ENCODE measurements at regions not wholly inside any gene's neighbourhood (a gene's known extent, or its start where the extent isn't known, plus 50 kb on each side); places are given as distances from the start of the nearest gene placed in this dataset.

DNA sequence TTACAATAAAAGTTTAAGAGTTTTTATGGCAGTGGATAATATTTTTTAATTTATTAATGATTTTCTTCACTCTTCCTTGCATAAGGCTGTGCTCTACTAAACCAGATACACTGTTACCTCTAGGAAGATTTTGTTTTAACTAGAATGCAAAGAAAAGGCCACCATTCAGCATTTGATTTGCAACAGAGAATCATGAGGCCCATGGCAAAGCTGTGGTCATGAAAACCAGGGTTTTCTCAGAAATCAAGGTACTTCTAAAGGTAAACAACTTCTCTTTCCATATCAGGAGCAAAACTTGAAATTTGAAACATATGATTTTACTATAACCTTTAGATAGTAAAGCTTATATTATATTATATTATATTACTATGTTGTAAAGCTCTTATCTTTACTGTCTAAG lies 94.4 kb downstream of the FAM76B start:
- no peaks in the 10 kb centered on the region for H3K9me1 ChIP-seq (ENCODE audit: insufficient read depth, low read length)
- BruUV-seq (replicated peaks): no TSS peak
- H3K4me2 ChIP-seq (ENCODE audit: low read depth, low read length): no peak overlapping the region
- H4K8ac ChIP-seq (ENCODE audit: low read depth in 2 of 2, low read length in 2 of 2): no peak overlapping the region
- intact Hi-C loops (cut with micrococcal nuclease) (no loop called here), in situ Hi-C loops (cut with MboI; ENCODE audit: low sequenced_read_pairs) (no loop called here), dilution Hi-C loops (cut with HindIII; ENCODE audit: low sequenced_read_pairs, unreplicated experiment) (no loop called here)
- H3K9ac ChIP-seq (ENCODE audit: low read depth, low read length): no peak overlapping the region
- no peak overlapping the region for H2AK9ac ChIP-seq (replicated peaks; ENCODE audit: low read depth, low read length, poor library complexity)
- peaks cover 11% of the 10 kb centered on the region for H3K4me1 ChIP-seq (ENCODE audit: control insufficient read depth, insufficient read depth, low read length)
- H3K9me3 ChIP-seq (ENCODE audit: control insufficient read depth, insufficient read depth, low read length): no peaks in the 10 kb centered on the region
- H4K91ac ChIP-seq (ENCODE audit: insufficient read depth, low read depth, low read length): no peak overlapping the region
- H3K14ac ChIP-seq (replicated peaks; ENCODE audit: low read depth, low read length): no peak overlapping the region
- TF ChIP-seq RAD21 (IDR thresholded peaks at IDR 0.05; ENCODE audit: low read length) (no peak), SMC3 (IDR thresholded peaks at IDR 0.05; ENCODE audit: low read depth, low read length) (no peak), CHD1 (IDR thresholded peaks at IDR 0.05; ENCODE audit: low read depth, low read length) (no peak), MAFK (IDR thresholded peaks at IDR 0.05; ENCODE audit: low read depth, low read length) (no peak), MAZ (IDR thresholded peaks at IDR 0.05; ENCODE audit: borderline replicate concordance, low read depth, low read length) (no peak), FOS (IDR thresholded peaks at IDR 0.05; ENCODE audit: low read depth, low read length) (no peak), POLR2A (IDR thresholded peaks at IDR 0.05; ENCODE audit: low read depth, low read length) (no peak), RFX5 (IDR thresholded peaks at IDR 0.05; ENCODE audit: low read depth, low read length) (no peak), RCOR1 (IDR thresholded peaks at IDR 0.05; ENCODE audit: insufficient replicate concordance, low read length) (no peak)
- TF ChIP-seq, protein P1, sequence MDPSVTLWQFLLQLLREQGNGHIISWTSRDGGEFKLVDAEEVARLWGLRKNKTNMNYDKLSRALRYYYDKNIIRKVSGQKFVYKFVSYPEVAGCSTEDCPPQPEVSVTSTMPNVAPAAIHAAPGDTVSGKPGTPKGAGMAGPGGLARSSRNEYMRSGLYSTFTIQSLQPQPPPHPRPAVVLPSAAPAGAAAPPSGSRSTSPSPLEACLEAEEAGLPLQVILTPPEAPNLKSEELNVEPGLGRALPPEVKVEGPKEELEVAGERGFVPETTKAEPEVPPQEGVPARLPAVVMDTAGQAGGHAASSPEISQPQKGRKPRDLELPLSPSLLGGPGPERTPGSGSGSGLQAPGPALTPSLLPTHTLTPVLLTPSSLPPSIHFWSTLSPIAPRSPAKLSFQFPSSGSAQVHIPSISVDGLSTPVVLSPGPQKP (IDR thresholded peaks at IDR 0.05; ENCODE audit: borderline replicate concordance, low read depth, low read length): no peak
- TF ChIP-seq, protein P2, sequence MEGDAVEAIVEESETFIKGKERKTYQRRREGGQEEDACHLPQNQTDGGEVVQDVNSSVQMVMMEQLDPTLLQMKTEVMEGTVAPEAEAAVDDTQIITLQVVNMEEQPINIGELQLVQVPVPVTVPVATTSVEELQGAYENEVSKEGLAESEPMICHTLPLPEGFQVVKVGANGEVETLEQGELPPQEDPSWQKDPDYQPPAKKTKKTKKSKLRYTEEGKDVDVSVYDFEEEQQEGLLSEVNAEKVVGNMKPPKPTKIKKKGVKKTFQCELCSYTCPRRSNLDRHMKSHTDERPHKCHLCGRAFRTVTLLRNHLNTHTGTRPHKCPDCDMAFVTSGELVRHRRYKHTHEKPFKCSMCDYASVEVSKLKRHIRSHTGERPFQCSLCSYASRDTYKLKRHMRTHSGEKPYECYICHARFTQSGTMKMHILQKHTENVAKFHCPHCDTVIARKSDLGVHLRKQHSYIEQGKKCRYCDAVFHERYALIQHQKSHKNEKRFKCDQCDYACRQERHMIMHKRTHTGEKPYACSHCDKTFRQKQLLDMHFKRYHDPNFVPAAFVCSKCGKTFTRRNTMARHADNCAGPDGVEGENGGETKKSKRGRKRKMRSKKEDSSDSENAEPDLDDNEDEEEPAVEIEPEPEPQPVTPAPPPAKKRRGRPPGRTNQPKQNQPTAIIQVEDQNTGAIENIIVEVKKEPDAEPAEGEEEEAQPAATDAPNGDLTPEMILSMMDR (conservative IDR thresholded peaks at IDR 0.05; ENCODE audit: low read depth, low read length): no peak
- TF ChIP-seq, protein P3, sequence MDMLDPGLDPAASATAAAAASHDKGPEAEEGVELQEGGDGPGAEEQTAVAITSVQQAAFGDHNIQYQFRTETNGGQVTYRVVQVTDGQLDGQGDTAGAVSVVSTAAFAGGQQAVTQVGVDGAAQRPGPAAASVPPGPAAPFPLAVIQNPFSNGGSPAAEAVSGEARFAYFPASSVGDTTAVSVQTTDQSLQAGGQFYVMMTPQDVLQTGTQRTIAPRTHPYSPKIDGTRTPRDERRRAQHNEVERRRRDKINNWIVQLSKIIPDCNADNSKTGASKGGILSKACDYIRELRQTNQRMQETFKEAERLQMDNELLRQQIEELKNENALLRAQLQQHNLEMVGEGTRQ (IDR thresholded peaks at IDR 0.05; ENCODE audit: low read depth, low read length): no peak
- no peak overlapping the region for H2BK15ac ChIP-seq (ENCODE audit: low read depth, low read length)
- no peak overlapping the region for H3K56ac ChIP-seq (ENCODE audit: extremely low read depth, insufficient read depth, low read length)
- H2BK120ac ChIP-seq (ENCODE audit: low read depth, low read length): no peak overlapping the region
- no peaks in the 10 kb centered on the region for H3K79me1 ChIP-seq (ENCODE audit: low read depth in 1 of 2, low read length in 2 of 2)
- no peak overlapping the region for H4K5ac ChIP-seq (ENCODE audit: low read depth, low read length)
- H3K36me3 ChIP-seq (ENCODE audit: control insufficient read depth, insufficient read depth, low read length): no peaks in the 10 kb centered on the region
- ChIA-PET POLR2A (ENCODE audit: unreplicated experiment) (no interaction called here), CTCF (interaction anchor here (0.6 to 1.9 kb wide), 2 partner anchors 10 to 100 kb away, joined by 3 to 6 read pairs; no protein-coding TSS in a partner anchor)
- H3K27ac ChIP-seq (ENCODE audit: insufficient read depth, low read length): no peak overlapping the region
- no peak overlapping the region for H2BK5ac ChIP-seq (ENCODE audit: low read depth, low read length, poor library complexity, severe bottlenecking)
- H4K20me1 ChIP-seq (ENCODE audit: insufficient read depth, low read length): no peaks in the 10 kb centered on the region
- no peak overlapping the region for H2BK20ac ChIP-seq (ENCODE audit: low read depth, low read length)
- H2AFZ ChIP-seq (replicated peaks; ENCODE audit: low read length, poor library complexity): no peak overlapping the region
- H3K18ac ChIP-seq (ENCODE audit: low read depth, low read length): no peak overlapping the region
- no peaks in the 10 kb centered on the region for H3K27me3 ChIP-seq (ENCODE audit: control insufficient read depth, insufficient read depth, low read length)
- H2AK5ac ChIP-seq (ENCODE audit: low read depth, low read length): no peak overlapping the region
- H3K23ac ChIP-seq (ENCODE audit: low read depth, low read length): no peak overlapping the region
- no peak for DNase-seq
- H3K4ac ChIP-seq (ENCODE audit: low read depth, low read length): no peak overlapping the region
- ATAC-seq (ENCODE audit: low read depth): no peak
- H3K4me3 ChIP-seq (ENCODE audit: insufficient read depth, low read depth, low read length): no peak overlapping the region

Measured in IMR-90 (cell line).